HPDE6-E6E7 (cell line): ENCODE measurements at regions not wholly inside any gene's neighbourhood (a gene's known extent, or its start where the extent isn't known, plus 50 kb on each side); places are given as distances from the start of the nearest gene placed in this dataset.
"Not testable (repeated sequence)": the region's sequence is repeated elsewhere in the genome, so short reads cannot be mapped to it uniquely, and the experiment has no call there.

Experiments used
- DNase-seq: peaks from one replicate; pipeline ENCODE4 v3.0.0; 2011; ENCODE audit warnings: missing footprints; ENCODE audit errors: extremely low spot score

DNA sequence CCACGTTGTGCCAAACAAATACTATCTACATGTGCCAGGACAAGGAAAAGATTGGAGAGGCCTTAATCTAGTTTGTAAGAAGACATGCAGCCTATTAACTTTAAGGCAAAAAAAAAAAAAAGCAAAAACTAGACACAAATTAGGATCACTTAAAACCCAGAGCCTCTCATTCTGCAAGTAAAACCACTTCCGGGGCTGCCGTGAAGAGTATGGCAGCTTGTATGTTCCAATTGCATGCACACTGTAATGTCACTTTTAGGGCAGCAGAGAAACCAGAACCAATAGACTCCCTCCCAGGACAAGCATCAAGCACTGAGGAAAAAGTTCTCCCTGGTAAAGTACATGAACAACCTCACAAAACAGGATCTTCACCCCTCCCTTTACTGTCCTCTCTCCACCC, 70.6 kb downstream of the RSL24D1 start:
- no peak for DNase-seq

DNA sequence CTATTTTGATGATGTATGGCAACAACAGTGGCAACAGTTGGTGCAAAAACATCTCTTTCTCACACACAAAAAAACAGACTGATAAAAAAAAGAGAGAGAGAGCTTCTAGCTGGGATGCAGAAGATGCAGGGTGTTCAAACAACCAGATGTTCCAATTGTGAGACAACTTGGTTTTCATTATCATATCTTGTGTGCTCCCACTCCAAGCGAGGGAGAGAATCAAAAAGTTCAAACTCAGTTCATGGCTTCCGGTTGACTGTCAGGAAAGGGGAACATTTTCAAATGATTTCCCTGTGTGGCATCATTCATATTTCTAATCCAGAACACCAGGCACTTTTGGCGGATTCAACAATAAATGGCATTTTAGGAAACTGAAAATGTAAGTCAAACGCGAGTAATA, 72.1 kb downstream of the RSL24D1 start:
- DNase-seq = no peak

GRCh38 chr15:55118344-55118870, 78.3 kb downstream of the RSL24D1 start:
- no peak for DNase-seq

DNA sequence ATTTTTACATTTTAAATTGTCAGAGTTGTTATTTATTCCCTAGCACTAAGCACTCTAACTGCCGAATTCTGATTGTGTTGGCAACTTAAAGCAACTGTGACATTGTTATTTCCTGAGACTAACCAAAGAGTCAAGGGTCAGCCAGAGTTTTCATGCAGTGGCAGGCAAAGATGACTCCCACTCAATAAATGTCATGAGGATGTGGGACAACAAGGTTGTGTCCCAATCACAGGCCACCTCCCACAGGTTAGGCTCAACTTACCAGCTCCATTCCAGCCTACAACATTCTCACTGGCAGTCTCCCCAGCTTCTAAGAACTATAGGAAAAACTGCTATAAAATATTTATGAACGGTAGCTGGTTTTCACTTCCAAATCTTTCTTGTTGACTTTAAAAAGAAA, 80.1 kb downstream of the RSL24D1 start:
- no peak for DNase-seq

GRCh38 chr15:55113736-55114135, 83.0 kb downstream of the RSL24D1 start:
- no peak for DNase-seq

- DNase-seq = no peak
Measured at GRCh38 chr15:55112706-55113105, 84.0 kb downstream of the RSL24D1 start.

- no peak for DNase-seq
Measured at GRCh38 chr15:55110446-55110845, 86.3 kb downstream of the RSL24D1 start.

DNA sequence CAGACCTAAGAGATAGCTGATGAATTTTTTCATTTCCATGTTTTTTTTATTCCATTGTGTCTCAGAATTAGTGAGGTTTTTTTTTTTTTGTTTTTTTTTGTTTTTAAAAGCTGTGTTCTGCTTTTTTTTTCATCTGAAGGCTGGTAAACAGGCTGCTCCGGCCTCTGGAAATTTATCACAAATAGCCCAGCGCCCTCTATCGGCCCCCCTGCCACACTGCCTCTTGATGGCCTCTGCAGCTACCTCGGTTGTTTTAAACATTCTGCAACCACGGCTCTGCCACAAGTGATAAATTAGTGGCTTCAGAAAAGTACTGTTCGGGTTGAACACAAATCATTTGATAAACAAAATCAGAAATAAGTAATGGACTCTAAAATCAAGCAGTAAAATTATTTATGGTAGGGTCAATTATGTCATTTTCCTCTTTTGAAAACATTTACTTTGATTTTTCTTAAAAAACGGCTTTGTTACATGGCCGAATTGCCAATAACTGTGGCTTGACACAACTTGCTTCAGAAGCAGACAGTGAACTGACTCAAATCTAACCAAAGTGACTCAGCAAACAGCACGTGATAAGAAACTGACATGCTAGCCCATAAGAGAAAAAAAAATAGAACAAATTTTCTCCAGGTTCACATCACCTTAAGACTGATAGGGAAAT, 87.8 kb downstream of the RSL24D1 start:
- DNase-seq = peak; percentile 45

- no peak for DNase-seq
Measured at GRCh38 chr15:55108448-55108847, 88.3 kb downstream of the RSL24D1 start.

- no peak for DNase-seq
Measured at GRCh38 chr15:55106155-55106554, 90.6 kb downstream of the RSL24D1 start.

DNA sequence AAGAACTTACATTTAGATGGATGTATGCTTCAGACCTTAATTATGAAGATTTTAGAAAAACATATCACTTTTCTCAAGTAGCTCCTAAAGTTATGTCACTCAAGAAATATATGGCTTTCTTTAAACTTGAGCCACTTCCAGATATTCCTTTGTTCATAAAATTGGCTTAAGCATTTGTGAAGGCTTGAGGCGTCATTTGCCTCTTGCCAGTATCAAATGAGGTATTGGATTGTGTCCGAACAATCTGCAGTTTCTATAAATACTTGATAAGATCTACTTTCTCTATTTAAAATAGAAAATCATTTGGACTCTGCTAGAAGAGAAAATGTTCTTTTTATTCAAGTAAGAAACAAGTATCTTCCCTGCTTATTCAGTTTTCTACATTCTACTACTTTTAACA, 102.6 kb downstream of the RSL24D1 start:
- no peak for DNase-seq

DNA sequence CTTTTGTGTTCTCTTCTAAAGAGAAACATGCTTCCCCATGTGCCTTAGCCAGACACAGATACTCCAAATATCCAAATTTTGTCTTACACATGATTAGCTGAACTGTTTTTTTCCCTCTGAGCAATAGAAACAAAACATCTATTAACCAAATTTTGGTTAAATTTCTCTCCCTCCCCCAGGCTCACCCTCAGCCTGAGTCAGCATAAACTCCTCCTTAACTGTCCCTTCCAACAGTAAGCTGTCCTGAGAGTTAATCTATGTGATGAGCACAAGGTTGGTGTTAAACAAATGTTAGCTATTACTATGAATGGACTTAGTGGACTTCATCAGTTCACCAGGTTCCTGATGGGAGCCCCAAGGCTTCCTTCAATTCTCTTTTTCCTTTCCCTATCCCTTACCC, 108.5 kb downstream of the RSL24D1 start:
- DNase-seq = no peak

DNA sequence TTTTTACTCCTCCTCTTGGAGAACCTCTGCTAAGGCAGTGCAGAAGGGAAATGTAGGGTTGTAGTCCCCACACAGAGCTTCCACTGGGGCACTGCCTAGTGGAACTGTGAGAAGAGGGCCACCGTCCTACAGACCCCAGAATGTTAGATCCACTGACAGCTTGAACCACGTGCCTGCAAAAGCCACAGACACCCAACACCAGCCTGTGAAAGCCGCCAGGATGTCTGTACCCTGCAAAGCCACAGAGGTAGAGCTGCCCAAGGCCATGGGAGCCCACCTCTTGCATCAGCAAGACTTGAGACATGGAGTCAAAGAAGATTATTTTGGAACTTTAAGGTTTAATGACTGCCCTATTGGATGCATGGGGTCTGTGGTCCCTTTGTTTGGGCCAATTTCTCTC, 112.1 kb downstream of the RSL24D1 start:
- DNase-seq = no peak

GRCh38 chr15:55084216-55084615, 112.5 kb downstream of the RSL24D1 start:
- DNase-seq = no peak

- DNase-seq = not testable (repeated sequence)
Measured at GRCh38 chr15:55077052-55077451, 119.7 kb downstream of the RSL24D1 start.

DNA sequence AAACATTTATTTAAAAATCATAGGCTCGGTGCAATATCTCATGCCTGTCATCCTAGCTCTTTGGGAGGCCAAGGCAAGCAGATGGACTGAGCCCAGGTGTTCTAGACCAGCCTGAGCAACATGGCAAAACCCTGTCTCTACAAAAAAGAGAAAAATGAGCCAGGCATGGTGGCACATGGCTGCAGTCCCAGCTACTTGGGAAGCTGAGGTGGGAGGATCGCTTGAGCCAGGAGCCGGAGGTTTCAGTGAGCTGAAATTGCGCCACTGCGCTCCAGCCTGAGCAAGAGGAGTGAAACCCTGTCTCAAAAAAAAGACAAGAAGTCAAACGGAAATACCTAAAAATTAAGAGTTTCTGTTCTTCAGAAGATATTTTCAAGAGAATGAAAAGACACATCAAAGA, 122.3 kb downstream of the RSL24D1 start:
- DNase-seq = no peak

- not testable (repeated sequence) for DNase-seq
Measured at GRCh38 chr15:55063970-55064369, 132.8 kb downstream of the RSL24D1 start.

GRCh38 chr15:55060836-55061235, 135.9 kb downstream of the RSL24D1 start:
- DNase-seq = no peak

DNA sequence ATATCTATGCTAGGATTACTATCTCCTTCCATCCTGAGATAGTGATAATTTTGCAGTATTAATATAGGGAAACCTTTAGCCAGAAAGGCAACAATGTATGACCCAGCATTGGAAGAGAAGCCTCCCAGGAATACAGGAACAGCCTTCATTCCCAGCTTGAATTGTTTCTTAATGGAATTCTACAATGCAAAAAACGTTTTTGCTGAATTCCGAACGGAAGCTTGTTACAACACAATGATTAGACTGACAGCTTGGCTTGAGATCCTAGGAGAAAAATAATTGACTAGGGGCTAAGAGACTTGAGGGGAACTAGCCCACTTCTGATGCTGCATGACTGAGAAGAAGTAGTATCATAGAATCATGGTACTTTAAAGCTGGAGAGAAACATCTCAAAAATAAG, 140.2 kb downstream of the RSL24D1 start:
- DNase-seq = no peak

GRCh38 chr15:55044162-55044561, 152.6 kb downstream of the RSL24D1 start:
- DNase-seq = no peak

DNA sequence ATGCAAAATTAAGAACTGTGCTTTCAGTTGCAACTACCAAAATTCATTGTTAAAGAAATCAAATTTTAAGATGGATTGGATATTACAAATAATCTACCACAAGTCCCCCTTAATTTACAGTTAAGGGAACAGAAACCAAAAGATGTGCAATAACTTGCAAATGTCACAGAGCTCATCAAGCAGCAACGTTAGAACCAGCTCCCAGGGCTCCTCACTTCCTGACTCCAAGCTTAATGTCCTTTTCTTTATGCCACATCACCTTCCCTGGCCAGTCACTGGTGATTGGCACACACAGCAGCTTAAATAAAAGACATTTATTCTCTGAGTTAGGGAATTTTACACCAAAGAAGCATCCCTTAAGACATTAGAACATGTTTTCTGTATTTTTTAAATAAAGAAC, 159.7 kb downstream of the RSL24D1 start:
- no peak for DNase-seq

DNA sequence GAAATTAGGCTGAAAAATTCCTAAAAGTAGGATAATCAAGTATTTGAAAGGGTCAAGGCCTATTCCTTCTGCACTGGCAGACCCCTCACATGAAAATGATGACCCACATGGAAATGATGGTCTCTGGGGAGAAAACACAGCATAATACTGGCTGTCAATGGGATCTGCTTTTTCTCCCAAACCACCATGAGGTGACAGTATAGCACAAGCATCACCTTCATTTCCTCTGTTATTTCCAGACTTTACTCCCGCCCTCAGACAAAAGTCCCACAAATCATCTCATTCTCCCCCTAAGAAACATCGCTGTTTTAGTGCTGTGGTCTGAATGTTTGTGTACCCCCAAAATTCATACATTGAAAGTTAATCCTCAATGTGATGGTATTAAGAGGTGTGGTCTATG, 161.0 kb downstream of the RSL24D1 start:
- no peak for DNase-seq

- no peak for DNase-seq
Measured at GRCh38 chr15:55033574-55033973, 163.2 kb downstream of the RSL24D1 start.

- DNase-seq = no peak
Measured at GRCh38 chr15:55031727-55032126, 165.0 kb downstream of the RSL24D1 start.
